ENCODE measurements at regions not wholly inside any gene's neighbourhood (a gene's known extent, or its start where the extent isn't known, plus 50 kb on each side); places are given as distances from the start of the nearest gene placed in this dataset.
"Not testable (repeated sequence)": the region's sequence is repeated elsewhere in the genome, so short reads cannot be mapped to it uniquely, and the experiment has no call there.

DNA sequence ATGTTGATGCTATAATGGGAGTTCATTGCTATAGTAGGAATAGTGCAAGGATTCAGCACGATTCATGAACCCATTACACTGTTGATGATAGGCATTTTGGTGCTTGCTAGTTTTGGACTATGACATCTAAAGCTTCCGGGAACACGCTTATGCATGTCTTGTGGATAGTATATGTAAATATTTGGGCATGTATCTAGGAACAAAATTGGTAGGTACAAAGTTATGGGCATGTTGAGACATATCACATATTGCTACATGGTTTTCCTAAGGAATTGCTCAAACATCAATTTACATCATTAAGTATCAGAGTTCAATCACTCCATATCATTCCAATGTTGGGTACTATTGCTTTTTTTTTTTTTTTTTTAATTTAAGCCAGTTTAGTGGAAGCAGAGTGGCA is 1103.2 kb downstream of the TBC1D22A start:
- H3K9me3 ChIP-seq (ENCODE audit: low read depth, low read length): no peaks in the 10 kb centered on the region; the same call in 1 of the 2 replicates
- H3K36me3 ChIP-seq (ENCODE audit: insufficient read depth, low read length): no peaks in the 10 kb centered on the region
- TF ChIP-seq POLR2AphosphoS5 (IDR thresholded peaks at IDR 0.05; ENCODE audit: borderline replicate concordance, low read depth, low read length) (no peak), EZH2 (IDR thresholded peaks at IDR 0.05) (no peak)
- no peak overlapping the region for H3K9ac ChIP-seq (ENCODE audit: insufficient read length)
- H3K4me3 ChIP-seq: no peak overlapping the region
- DNase-seq (ENCODE audit: low read depth, low spot score): no peak
- no peak overlapping the region for H3K27ac ChIP-seq

- TF ChIP-seq POLR2AphosphoS5 (IDR thresholded peaks at IDR 0.05; ENCODE audit: borderline replicate concordance, low read depth, low read length): no peak
- TF ChIP-seq EZH2 (IDR thresholded peaks at IDR 0.05): no peak
- TF ChIP-seq FOXP2 (optimal IDR thresholded peaks at IDR 0.05; ENCODE audit: control extremely low read depth, extremely low read length, insufficient read depth): no peak
- Histone ChIP-seq H3K9me3 (ENCODE audit: low read depth, low read length) (no peaks in the 10 kb centered on the region), H3K4me3 (no peak overlapping the region), H3K9ac (ENCODE audit: insufficient read length) (no peak overlapping the region), H3K27ac (no peak overlapping the region), H3K36me3 (ENCODE audit: insufficient read depth, low read length) (no peaks in the 10 kb centered on the region)
- no peak for DNase-seq (ENCODE audit: low read depth, low spot score)
Measured at GRCh38 chr22:47862394-47862793, 1099.9 kb downstream of the TBC1D22A start.

- H3K36me3 ChIP-seq (ENCODE audit: insufficient read depth, low read length); H3K9me3 ChIP-seq (ENCODE audit: low read depth, low read length); H3K27ac ChIP-seq; H3K9ac ChIP-seq (ENCODE audit: insufficient read length); H3K4me3 ChIP-seq; DNase-seq (ENCODE audit: low read depth, low spot score): not testable (repeated sequence)
Measured at GRCh38 chr22:47860907-47861306, 1098.5 kb downstream of the TBC1D22A start.

DNA sequence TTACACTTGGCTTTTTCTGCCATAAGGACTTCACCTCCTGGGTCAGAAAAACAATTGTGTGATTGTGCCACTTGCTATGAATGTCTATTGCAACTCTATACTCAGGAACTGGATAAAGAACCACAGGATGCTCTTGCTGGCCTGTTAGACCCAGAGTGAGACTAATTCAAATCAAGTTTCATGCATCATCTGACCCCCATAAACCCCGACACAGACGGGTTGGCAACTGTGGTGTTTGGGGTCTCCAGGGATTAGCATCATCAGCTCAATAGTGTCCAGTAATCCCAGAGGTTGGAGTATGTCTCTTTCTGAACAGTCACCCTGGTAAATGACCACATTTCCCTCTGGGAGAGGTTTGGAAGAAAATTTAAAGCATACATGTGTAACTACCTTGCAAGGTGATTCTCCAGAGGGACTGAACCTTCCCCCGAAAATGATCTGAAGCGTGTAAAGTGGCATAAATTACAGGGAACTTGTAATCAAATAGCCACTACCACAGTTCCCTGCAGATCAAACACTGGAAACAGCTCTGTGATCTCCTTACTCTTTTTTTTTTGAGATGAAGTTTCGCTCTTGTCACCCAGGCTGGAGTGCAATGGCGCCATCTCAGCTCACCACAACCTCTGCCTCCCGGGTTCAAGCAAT is 1097.6 kb downstream of the TBC1D22A start:
- no peak overlapping the region for H3K4me3 ChIP-seq
- no peaks in the 10 kb centered on the region for H3K36me3 ChIP-seq (ENCODE audit: insufficient read depth, low read length)
- H3K27ac ChIP-seq: no peak overlapping the region
- no peak for DNase-seq (ENCODE audit: low read depth, low spot score)
- no peak for TF ChIP-seq EZH2 (IDR thresholded peaks at IDR 0.05)
- TF ChIP-seq FOXP2 (optimal IDR thresholded peaks at IDR 0.05; ENCODE audit: control extremely low read depth, extremely low read length, insufficient read depth): no peak
- H3K9ac ChIP-seq (ENCODE audit: insufficient read length): no peak overlapping the region
- no peaks in the 10 kb centered on the region for H3K9me3 ChIP-seq (ENCODE audit: low read depth, low read length)

DNA sequence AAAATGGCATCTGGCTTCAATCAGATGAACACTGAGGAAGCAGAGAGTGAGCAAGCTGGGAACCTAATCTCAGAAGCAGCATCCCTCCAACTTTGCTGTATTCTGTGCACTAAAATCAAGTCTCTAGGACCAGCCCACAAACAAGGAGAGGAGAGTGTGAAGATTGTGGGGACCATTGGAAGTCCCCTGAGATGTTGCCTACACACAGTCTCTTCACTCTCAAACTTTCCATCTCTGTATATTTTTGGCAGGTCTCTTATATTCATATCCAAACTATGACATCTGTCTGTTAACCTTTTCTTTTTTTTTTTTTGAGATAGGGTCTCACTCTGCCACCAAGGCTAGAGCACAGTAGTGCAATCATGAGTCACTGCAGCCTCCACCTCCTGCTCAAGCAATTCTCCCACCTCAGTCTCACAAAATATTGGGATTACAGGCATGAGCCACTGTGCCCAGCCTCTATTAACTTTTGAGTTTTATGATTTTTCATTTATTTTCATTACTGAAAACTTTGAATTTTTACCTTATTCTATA is 1096.4 kb downstream of the TBC1D22A start:
- H3K27ac ChIP-seq: no peak overlapping the region
- no peaks in the 10 kb centered on the region for H3K36me3 ChIP-seq (ENCODE audit: insufficient read depth, low read length)
- DNase-seq (ENCODE audit: low read depth, low spot score): no peak
- no peak for TF ChIP-seq FOXP2 (optimal IDR thresholded peaks at IDR 0.05; ENCODE audit: control extremely low read depth, extremely low read length, insufficient read depth)
- no peak for TF ChIP-seq EZH2 (IDR thresholded peaks at IDR 0.05)
- no peak for TF ChIP-seq POLR2AphosphoS5 (IDR thresholded peaks at IDR 0.05; ENCODE audit: borderline replicate concordance, low read depth, low read length)
- no peaks in the 10 kb centered on the region for H3K9me3 ChIP-seq (ENCODE audit: low read depth, low read length)
- H3K9ac ChIP-seq (ENCODE audit: insufficient read length): no peak overlapping the region
- H3K4me3 ChIP-seq: no peak overlapping the region

DNA sequence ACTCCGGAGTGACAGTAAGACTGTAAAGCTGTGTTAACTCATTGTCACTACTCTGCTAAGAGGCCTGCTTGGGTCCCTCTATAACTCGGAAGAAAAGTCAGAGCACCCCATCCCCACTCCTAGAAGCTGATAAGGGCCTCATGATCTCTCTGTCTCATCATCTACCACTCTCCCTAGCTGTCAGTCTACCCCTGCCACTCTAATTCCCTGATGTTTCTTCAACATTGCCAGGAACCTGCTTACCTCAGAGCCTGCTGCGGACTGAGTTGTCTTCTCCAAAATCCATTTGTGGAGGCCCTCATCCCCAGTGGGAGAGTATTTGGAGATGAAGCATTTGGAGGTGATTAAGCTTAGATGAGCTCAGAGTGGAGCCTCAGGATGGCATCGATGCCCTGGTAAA is 1092.2 kb downstream of the TBC1D22A start:
- TF ChIP-seq EZH2 (IDR thresholded peaks at IDR 0.05) (no peak), POLR2AphosphoS5 (IDR thresholded peaks at IDR 0.05; ENCODE audit: borderline replicate concordance, low read depth, low read length) (no peak), FOXP2 (optimal IDR thresholded peaks at IDR 0.05; ENCODE audit: control extremely low read depth, extremely low read length, insufficient read depth) (no peak)
- Histone ChIP-seq H3K9ac (ENCODE audit: insufficient read length) (no peak overlapping the region), H3K9me3 (ENCODE audit: low read depth, low read length) (no peaks in the 10 kb centered on the region), H3K27ac (no peak overlapping the region), H3K4me3 (no peak overlapping the region), H3K36me3 (ENCODE audit: insufficient read depth, low read length) (no peaks in the 10 kb centered on the region)
- no peak for DNase-seq (ENCODE audit: low read depth, low spot score)

DNA sequence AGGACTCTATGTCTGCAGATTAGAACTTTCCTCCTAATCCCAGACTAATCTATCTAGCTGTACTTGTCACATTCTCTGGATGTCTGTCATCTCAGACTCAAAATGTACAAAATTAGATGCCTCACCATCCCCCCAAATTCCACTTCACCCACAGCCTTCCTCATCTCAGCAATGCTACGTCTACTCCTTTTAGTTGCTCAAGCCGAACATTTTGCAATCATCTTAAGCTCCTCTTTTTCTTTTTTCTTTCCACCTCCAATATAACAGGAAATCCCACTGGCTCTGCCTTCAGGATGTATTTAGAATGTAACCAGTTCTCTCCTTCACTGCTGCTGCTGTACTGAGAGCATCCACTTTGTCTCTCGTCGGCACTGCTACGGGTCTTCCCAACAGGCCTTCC is 1091.8 kb downstream of the TBC1D22A start:
- Histone ChIP-seq H3K36me3 (ENCODE audit: insufficient read depth, low read length) (no peaks in the 10 kb centered on the region), H3K4me3 (no peak overlapping the region), H3K27ac (no peak overlapping the region), H3K9me3 (ENCODE audit: low read depth, low read length) (no peaks in the 10 kb centered on the region), H3K9ac (ENCODE audit: insufficient read length) (no peak overlapping the region)
- TF ChIP-seq EZH2 (IDR thresholded peaks at IDR 0.05) (no peak), POLR2AphosphoS5 (IDR thresholded peaks at IDR 0.05; ENCODE audit: borderline replicate concordance, low read depth, low read length) (no peak), FOXP2 (optimal IDR thresholded peaks at IDR 0.05; ENCODE audit: control extremely low read depth, extremely low read length, insufficient read depth) (no peak)
- DNase-seq (ENCODE audit: low read depth, low spot score): no peak

- Histone ChIP-seq H3K9ac (ENCODE audit: insufficient read length) (no peak overlapping the region), H3K27ac (no peak overlapping the region), H3K4me3 (no peak overlapping the region), H3K9me3 (ENCODE audit: low read depth, low read length) (no peaks in the 10 kb centered on the region), H3K36me3 (ENCODE audit: insufficient read depth, low read length) (no peaks in the 10 kb centered on the region)
- no peak for DNase-seq (ENCODE audit: low read depth, low spot score)
- TF ChIP-seq FOXP2 (optimal IDR thresholded peaks at IDR 0.05; ENCODE audit: control extremely low read depth, extremely low read length, insufficient read depth): no peak
- TF ChIP-seq EZH2 (IDR thresholded peaks at IDR 0.05): no peak
- TF ChIP-seq POLR2AphosphoS5 (IDR thresholded peaks at IDR 0.05; ENCODE audit: borderline replicate concordance, low read depth, low read length): no peak
Measured at GRCh38 chr22:47853750-47854149, 1091.3 kb downstream of the TBC1D22A start.

DNA sequence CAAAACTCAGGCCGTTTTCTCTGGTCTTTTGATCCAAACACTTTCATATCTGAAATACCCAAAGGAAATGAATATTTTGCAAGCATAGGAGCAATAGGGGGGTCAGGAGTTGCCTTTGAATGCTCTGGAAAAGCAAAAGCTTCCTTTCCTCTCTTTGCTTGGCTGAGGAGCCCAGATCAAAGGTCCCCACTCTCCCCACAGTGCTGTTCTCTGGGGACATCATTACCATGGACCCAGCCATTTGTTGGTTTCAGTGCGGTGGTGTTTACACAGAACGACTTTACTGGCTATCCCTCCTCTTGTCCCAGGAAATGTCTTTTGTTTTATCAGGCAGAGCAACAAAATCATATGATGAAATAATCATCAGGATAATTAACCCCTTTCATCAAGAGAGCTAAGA is 1089.1 kb downstream of the TBC1D22A start:
- no peaks in the 10 kb centered on the region for H3K36me3 ChIP-seq (ENCODE audit: insufficient read depth, low read length)
- DNase-seq (ENCODE audit: low read depth, low spot score): no peak
- H3K4me3 ChIP-seq: no peak overlapping the region
- H3K9me3 ChIP-seq (ENCODE audit: low read depth, low read length): no peaks in the 10 kb centered on the region
- no peak for TF ChIP-seq EZH2 (IDR thresholded peaks at IDR 0.05)
- no peak for TF ChIP-seq POLR2AphosphoS5 (IDR thresholded peaks at IDR 0.05; ENCODE audit: borderline replicate concordance, low read depth, low read length)
- no peak for TF ChIP-seq FOXP2 (optimal IDR thresholded peaks at IDR 0.05; ENCODE audit: control extremely low read depth, extremely low read length, insufficient read depth)
- H3K9ac ChIP-seq (ENCODE audit: insufficient read length): no peak overlapping the region
- H3K27ac ChIP-seq: no peak overlapping the region
